ENCODE measurements at regions not wholly inside any gene's neighbourhood (a gene's known extent, or its start where the extent isn't known, plus 50 kb on each side); places are given as distances from the start of the nearest gene placed in this dataset.

DNA sequence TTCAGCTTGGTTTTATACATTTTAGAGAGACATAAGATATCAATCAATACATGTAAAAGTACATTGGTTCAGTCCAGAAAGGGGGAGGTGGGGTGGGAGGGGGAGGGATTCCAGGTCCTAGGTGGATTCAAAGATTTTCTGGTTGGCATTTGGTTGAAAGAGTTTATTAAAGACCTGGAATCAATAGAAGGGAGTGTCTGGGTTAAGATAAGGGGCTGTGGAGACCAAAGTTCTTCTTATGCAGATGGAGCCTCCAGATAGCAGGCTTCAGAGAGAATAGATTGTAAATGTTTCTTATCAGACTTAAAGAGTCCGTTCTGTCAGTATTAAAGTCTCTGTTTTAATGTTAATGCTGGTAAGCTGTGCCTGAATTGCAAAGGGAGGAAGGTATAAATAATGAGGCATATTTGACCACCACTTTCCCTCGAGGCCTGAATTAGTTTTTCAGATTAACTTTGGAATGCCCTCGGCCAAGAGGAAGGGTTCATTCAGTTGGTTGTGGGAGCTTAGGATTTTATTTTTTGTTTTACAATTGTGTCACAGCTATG, 169.9 kb downstream of the AASDH start:
- TF ChIP-seq, protein P1, sequence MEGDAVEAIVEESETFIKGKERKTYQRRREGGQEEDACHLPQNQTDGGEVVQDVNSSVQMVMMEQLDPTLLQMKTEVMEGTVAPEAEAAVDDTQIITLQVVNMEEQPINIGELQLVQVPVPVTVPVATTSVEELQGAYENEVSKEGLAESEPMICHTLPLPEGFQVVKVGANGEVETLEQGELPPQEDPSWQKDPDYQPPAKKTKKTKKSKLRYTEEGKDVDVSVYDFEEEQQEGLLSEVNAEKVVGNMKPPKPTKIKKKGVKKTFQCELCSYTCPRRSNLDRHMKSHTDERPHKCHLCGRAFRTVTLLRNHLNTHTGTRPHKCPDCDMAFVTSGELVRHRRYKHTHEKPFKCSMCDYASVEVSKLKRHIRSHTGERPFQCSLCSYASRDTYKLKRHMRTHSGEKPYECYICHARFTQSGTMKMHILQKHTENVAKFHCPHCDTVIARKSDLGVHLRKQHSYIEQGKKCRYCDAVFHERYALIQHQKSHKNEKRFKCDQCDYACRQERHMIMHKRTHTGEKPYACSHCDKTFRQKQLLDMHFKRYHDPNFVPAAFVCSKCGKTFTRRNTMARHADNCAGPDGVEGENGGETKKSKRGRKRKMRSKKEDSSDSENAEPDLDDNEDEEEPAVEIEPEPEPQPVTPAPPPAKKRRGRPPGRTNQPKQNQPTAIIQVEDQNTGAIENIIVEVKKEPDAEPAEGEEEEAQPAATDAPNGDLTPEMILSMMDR (IDR thresholded peaks at IDR 0.05), result no peak
- no peak for TF ChIP-seq POLR2A (IDR thresholded peaks at IDR 0.05)

Measured in uterus (tissue), 2 donors.